ENCODE measurements at regions not wholly inside any gene's neighbourhood (a gene's known extent, or its start where the extent isn't known, plus 50 kb on each side); places are given as distances from the start of the nearest gene placed in this dataset.

- no peak for TF ChIP-seq TAF1 (IDR thresholded peaks at IDR 0.05; ENCODE audit: low read depth)
- TF ChIP-seq, protein P1, sequence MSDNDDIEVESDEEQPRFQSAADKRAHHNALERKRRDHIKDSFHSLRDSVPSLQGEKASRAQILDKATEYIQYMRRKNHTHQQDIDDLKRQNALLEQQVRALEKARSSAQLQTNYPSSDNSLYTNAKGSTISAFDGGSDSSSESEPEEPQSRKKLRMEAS (IDR thresholded peaks at IDR 0.05): no peak
- TF ChIP-seq CREB1 (IDR thresholded peaks at IDR 0.05; ENCODE audit: low read depth): no peak
- no peak for TF ChIP-seq CEBPB (IDR thresholded peaks at IDR 0.05)
- no peak for TF ChIP-seq NFIC (IDR thresholded peaks at IDR 0.05)
- TF ChIP-seq TEAD4 (IDR thresholded peaks at IDR 0.05): no peak
- TF ChIP-seq EP300 (IDR thresholded peaks at IDR 0.05; ENCODE audit: borderline replicate concordance): no peak
- no peak for TF ChIP-seq REST (IDR thresholded peaks at IDR 0.05; ENCODE audit: low read depth)
- TF ChIP-seq RAD21 (IDR thresholded peaks at IDR 0.05; ENCODE audit: low read depth): no peak
- no peak for TF ChIP-seq ZBTB7A (IDR thresholded peaks at IDR 0.05; ENCODE audit: low read depth)
Observed at GRCh38 chr7:156448918-156449317, 191.7 kb upstream of the RNF32 start.

All from Ishikawa (cell line).